ENCODE measurements at regions not wholly inside any gene's neighbourhood (a gene's known extent, or its start where the extent isn't known, plus 50 kb on each side); places are given as distances from the start of the nearest gene placed in this dataset.

DNA sequence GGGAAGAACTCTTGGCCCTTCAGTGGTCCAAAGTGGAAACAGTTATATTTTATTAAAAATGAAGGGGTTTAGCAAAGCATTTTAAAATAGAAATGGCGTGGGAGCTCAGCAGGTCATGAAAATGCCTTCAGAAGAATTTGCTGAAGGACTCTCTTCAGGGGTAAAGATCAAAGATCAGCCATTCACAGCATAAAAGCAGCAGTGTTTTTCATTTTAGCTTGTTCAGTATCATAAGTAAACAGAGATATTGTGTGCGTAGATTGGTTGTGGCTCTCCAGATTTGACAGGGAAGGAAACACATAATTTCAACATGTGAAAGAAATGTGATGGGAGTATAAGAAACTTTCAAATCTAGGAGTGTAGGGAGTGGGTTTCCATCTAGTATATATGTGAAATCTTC is 519.2 kb upstream of the MAP3K7 start:
- no peaks in the 10 kb centered on the region for H3K36me3 ChIP-seq (ENCODE audit: control insufficient read depth, insufficient read depth, low read length)
- H3K9ac ChIP-seq (ENCODE audit: insufficient read depth, low read length) = no peak overlapping the region
- H4K20me1 ChIP-seq (ENCODE audit: control insufficient read depth, extremely low read depth, insufficient read depth, low read length) = no peaks in the 10 kb centered on the region
- no peaks in the 10 kb centered on the region for H3K4me1 ChIP-seq (ENCODE audit: control insufficient read depth, extremely low read depth, insufficient read depth, low read length)
- H3K27ac ChIP-seq (ENCODE audit: insufficient read depth, low read length) = no peak overlapping the region
- H3K4me2 ChIP-seq (ENCODE audit: extremely low read depth, insufficient read depth, low read length) = no peak overlapping the region
- DNase-seq (ENCODE audit: low read depth in 2 of 2) = no peak
- H3K27me3 ChIP-seq (ENCODE audit: control insufficient read depth, insufficient read depth, low read length) = no peaks in the 10 kb centered on the region
- no peak for TF ChIP-seq EZH2 (IDR thresholded peaks at IDR 0.05; ENCODE audit: low read length, missing control alignments)
- TF ChIP-seq, protein P1, sequence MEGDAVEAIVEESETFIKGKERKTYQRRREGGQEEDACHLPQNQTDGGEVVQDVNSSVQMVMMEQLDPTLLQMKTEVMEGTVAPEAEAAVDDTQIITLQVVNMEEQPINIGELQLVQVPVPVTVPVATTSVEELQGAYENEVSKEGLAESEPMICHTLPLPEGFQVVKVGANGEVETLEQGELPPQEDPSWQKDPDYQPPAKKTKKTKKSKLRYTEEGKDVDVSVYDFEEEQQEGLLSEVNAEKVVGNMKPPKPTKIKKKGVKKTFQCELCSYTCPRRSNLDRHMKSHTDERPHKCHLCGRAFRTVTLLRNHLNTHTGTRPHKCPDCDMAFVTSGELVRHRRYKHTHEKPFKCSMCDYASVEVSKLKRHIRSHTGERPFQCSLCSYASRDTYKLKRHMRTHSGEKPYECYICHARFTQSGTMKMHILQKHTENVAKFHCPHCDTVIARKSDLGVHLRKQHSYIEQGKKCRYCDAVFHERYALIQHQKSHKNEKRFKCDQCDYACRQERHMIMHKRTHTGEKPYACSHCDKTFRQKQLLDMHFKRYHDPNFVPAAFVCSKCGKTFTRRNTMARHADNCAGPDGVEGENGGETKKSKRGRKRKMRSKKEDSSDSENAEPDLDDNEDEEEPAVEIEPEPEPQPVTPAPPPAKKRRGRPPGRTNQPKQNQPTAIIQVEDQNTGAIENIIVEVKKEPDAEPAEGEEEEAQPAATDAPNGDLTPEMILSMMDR (conservative IDR thresholded peaks at IDR 0.05 in 1 of 2, IDR thresholded peaks at IDR 0.05 in 1 of 2; ENCODE audit: low read depth in 1 of 2, low read length in 2 of 2) = no peak
- H3K79me2 ChIP-seq (ENCODE audit: control insufficient read depth, insufficient read depth, low read length) = no peaks in the 10 kb centered on the region
- no peak overlapping the region for H2AFZ ChIP-seq (ENCODE audit: low read length)
- H3K4me3 ChIP-seq (replicated peaks in 1 of 4; ENCODE audit: control extremely low read depth in 1 of 4, insufficient read depth in 1 of 4, low read depth in 3 of 4, low read length in 4 of 4) = no peak overlapping the region
- H3K9me3 ChIP-seq (ENCODE audit: control insufficient read depth, insufficient read depth, low read depth, low read length) = no peaks in the 10 kb centered on the region

DNA sequence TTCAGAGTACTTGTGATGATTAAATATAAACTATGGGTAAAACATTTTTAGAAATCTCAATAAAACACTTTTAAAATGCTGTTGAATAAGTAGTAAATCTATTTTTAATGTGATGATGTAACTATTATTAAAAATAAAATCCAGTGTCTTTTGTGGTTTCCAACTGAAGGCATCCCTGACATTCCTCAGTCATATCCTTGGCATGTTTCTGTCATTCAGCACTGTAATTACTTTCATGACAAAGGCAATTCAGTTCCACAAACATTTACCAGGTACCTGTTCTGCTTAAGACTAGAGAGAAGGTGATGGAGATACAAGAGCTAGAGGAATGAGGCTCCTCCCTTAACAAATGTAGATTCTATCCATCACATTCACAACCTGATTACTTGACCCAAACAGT is 518.7 kb upstream of the MAP3K7 start:
- Histone ChIP-seq H4K20me1 (ENCODE audit: control insufficient read depth, extremely low read depth, insufficient read depth, low read length) (no peaks in the 10 kb centered on the region), H3K9me3 (ENCODE audit: control insufficient read depth, insufficient read depth, low read depth, low read length) (no peaks in the 10 kb centered on the region), H2AFZ (ENCODE audit: low read length) (no peak overlapping the region), H3K4me3 (replicated peaks in 1 of 4; ENCODE audit: control extremely low read depth in 1 of 4, insufficient read depth in 1 of 4, low read depth in 3 of 4, low read length in 4 of 4) (no peak overlapping the region), H3K27ac (ENCODE audit: insufficient read depth, low read length) (no peak overlapping the region), H3K4me1 (ENCODE audit: control insufficient read depth, extremely low read depth, insufficient read depth, low read length) (no peaks in the 10 kb centered on the region), H3K9ac (ENCODE audit: insufficient read depth, low read length) (no peak overlapping the region), H3K79me2 (ENCODE audit: control insufficient read depth, insufficient read depth, low read length) (no peaks in the 10 kb centered on the region), H3K27me3 (ENCODE audit: control insufficient read depth, insufficient read depth, low read length) (no peaks in the 10 kb centered on the region), H3K4me2 (ENCODE audit: extremely low read depth, insufficient read depth, low read length) (no peak overlapping the region), H3K36me3 (ENCODE audit: control insufficient read depth, insufficient read depth, low read length) (no peaks in the 10 kb centered on the region)
- no peak for DNase-seq (ENCODE audit: low read depth in 2 of 2)
- no peak for TF ChIP-seq EZH2 (IDR thresholded peaks at IDR 0.05; ENCODE audit: low read length, missing control alignments)
- TF ChIP-seq, protein P1 (conservative IDR thresholded peaks at IDR 0.05 in 1 of 2, IDR thresholded peaks at IDR 0.05 in 1 of 2; ENCODE audit: low read depth in 1 of 2, low read length in 2 of 2) = no peak

- no peaks in the 10 kb centered on the region for H3K9me3 ChIP-seq (ENCODE audit: control insufficient read depth, insufficient read depth, low read depth, low read length)
- DNase-seq (ENCODE audit: low read depth in 2 of 2) = no peak
Observed at GRCh38 chr6:91099479-91099878, 512.6 kb upstream of the MAP3K7 start.

More at GRCh38 chr6:91099479-91099878, 512.6 kb upstream of the MAP3K7 start:
- Histone ChIP-seq H4K20me1 (ENCODE audit: control insufficient read depth, extremely low read depth, insufficient read depth, low read length) (no peaks in the 10 kb centered on the region), H2AFZ (ENCODE audit: low read length) (no peak overlapping the region), H3K36me3 (ENCODE audit: control insufficient read depth, insufficient read depth, low read length) (no peaks in the 10 kb centered on the region), H3K27ac (ENCODE audit: insufficient read depth, low read length) (no peak overlapping the region), H3K4me1 (ENCODE audit: control insufficient read depth, extremely low read depth, insufficient read depth, low read length) (no peaks in the 10 kb centered on the region), H3K27me3 (ENCODE audit: control insufficient read depth, insufficient read depth, low read length) (no peaks in the 10 kb centered on the region), H3K79me2 (ENCODE audit: control insufficient read depth, insufficient read depth, low read length) (no peaks in the 10 kb centered on the region), H3K9ac (ENCODE audit: insufficient read depth, low read length) (no peak overlapping the region), H3K4me2 (ENCODE audit: extremely low read depth, insufficient read depth, low read length) (no peak overlapping the region), H3K4me3 (replicated peaks in 1 of 4; ENCODE audit: control extremely low read depth in 1 of 4, insufficient read depth in 1 of 4, low read depth in 3 of 4, low read length in 4 of 4) (no peak overlapping the region)
- TF ChIP-seq EZH2 (IDR thresholded peaks at IDR 0.05; ENCODE audit: low read length, missing control alignments) = no peak
- TF ChIP-seq, protein P1 (conservative IDR thresholded peaks at IDR 0.05 in 1 of 2, IDR thresholded peaks at IDR 0.05 in 1 of 2; ENCODE audit: low read depth in 1 of 2, low read length in 2 of 2) = no peak

Measured in fibroblast of lung (primary cell).